Activated CD4-positive, alpha-beta T cell treated with anti-CD3 and anti-CD28 coated beads, Interleukin-2, amount 10 ng/mL, durations not matched to agents 7 days and 5 days (primary cell): ENCODE measurements at regions not wholly inside any gene's neighbourhood (a gene's known extent, or its start where the extent isn't known, plus 50 kb on each side); places are given as distances from the start of the nearest gene placed in this dataset.
"Not testable (repeated sequence)": the region's sequence is repeated elsewhere in the genome, so short reads cannot be mapped to it uniquely, and the experiment has no call there.

Experiments
- CTCF ChIA-PET: fragments of 350-600 bp; sonication (Branson Sonifier 250); formaldehyde crosslinking; loops from one replicate; lab custom pipeline; 2021; ENCODE audit warnings: antibody characterized with exemption; lab: Charles Lee
- POLR2A ChIA-PET: fragments of 350-600 bp; sonication (Branson Sonifier 250); formaldehyde crosslinking; loops from one replicate; lab custom pipeline; 2021; ENCODE audit warnings: antibody characterized with exemption; lab: Charles Lee
- DNase-seq: peaks from one replicate; pipeline ENCODE4 v3.0.0-alpha.2; 2020
- H3K27ac Mint-ChIP-seq: one replicate; pipeline ENCODE4 v1.8.0; 2021; ENCODE audit warnings: mild to moderate bottlenecking, moderate library complexity, mixed read lengths
- H3K27me3 Mint-ChIP-seq: one replicate; pipeline ENCODE4 v1.8.0; 2021; ENCODE audit warnings: mixed read lengths
- H3K36me3 Mint-ChIP-seq: one replicate; pipeline ENCODE4 v1.8.0; 2021; ENCODE audit warnings: low read depth, mixed read lengths
- H3K4me1 Mint-ChIP-seq: one replicate; pipeline ENCODE4 v1.8.0; 2021; ENCODE audit warnings: mixed read lengths
- H3K4me3 Mint-ChIP-seq: one replicate; pipeline ENCODE4 v1.8.0; 2021; ENCODE audit warnings: mild to moderate bottlenecking, moderate library complexity, mixed read lengths
- H3K9me3 Mint-ChIP-seq: one replicate; pipeline ENCODE4 v1.8.0; 2021; ENCODE audit warnings: mixed read lengths

DNA sequence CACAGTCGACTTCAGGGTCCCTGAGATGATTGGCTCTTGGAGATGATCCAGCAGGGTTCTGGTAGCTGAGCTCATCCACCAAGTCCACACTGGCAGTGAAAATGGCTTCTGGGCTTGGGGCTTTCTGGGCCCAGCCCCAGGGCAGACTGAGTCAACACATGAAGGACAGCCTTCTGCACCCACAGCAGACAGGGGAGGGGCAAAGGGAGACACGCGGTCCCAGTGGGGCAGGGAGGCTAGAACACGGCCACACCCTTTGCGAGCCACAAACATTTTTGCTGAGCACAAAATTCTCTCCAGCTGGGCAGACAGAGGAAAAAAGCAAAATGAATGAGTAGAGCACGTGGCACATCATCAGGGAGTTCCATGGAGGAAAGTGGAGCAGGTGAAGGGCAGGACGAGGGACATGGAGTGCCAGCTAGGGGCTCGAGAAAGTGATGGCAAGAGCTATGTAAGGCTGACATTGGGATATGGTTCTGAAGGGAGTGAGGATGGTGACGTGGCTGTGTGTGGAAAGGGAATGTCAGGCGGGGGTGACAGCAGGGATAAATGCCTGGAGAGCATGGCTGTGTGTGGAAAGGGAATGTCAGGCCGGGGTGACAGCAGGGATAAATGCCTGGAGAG, 70.2 kb upstream of the GOLGA6L6 start:
- H3K9me3 Mint-ChIP-seq, DNase-seq, CTCF ChIA-PET, H3K27ac Mint-ChIP-seq, H3K4me1 Mint-ChIP-seq, H3K4me3 Mint-ChIP-seq, POLR2A ChIA-PET, H3K27me3 Mint-ChIP-seq, H3K36me3 Mint-ChIP-seq: not testable (repeated sequence)

DNA sequence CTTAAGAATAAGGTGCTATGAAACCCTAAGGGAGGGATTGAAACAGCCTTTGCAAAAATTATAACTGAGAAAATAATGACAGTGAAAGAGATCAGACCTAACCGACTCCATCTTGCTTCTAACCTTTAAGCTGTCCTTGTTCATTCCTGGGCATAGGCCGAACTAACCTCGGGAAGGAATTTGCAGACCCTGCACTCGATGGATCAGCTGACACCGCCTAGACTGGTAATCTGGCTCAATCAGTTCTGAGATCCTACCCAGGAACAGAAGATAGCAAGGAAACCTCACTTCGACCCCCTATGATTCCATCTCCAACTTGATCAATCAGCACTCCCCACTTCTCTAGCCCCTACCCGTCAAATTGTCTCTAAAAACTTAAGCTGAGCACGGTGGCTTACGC, 66.6 kb upstream of the GOLGA6L6 start:
- H3K9me3 Mint-ChIP-seq, DNase-seq, H3K27me3 Mint-ChIP-seq, H3K36me3 Mint-ChIP-seq, H3K4me3 Mint-ChIP-seq, CTCF ChIA-PET, H3K27ac Mint-ChIP-seq, H3K4me1 Mint-ChIP-seq, POLR2A ChIA-PET: not testable (repeated sequence)

- CTCF ChIA-PET, POLR2A ChIA-PET, H3K27me3 Mint-ChIP-seq, H3K4me1 Mint-ChIP-seq, DNase-seq, H3K9me3 Mint-ChIP-seq, H3K27ac Mint-ChIP-seq, H3K36me3 Mint-ChIP-seq, H3K4me3 Mint-ChIP-seq: not testable (repeated sequence)
These were observed 55.6 kb upstream of the GOLGA6L6 start for GRCh38 chr15:20597245-20597644.

DNA sequence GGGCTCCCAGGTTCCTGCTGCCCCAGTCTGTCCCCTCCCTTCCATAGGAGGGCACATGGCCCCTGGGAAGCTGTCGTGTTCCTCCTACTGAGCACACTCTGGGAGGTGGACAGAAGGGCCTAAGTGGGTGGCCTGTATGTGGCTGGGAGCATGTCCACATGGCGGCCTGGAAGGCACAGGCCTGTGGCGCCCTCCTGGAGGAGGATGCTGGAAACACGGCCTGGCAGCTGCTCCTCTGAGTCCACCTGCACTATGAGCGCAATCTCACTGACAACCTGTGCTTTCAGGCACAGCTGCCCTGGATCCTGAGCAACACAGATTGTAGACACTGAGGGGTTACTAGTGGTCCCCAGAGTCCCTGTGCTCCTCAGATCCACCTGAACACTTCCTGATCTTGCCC, 52.6 kb upstream of the GOLGA6L6 start:
- H3K27ac Mint-ChIP-seq, H3K27me3 Mint-ChIP-seq, H3K9me3 Mint-ChIP-seq, DNase-seq, H3K4me1 Mint-ChIP-seq, H3K4me3 Mint-ChIP-seq, H3K36me3 Mint-ChIP-seq, CTCF ChIA-PET, POLR2A ChIA-PET: not testable (repeated sequence)

DNA sequence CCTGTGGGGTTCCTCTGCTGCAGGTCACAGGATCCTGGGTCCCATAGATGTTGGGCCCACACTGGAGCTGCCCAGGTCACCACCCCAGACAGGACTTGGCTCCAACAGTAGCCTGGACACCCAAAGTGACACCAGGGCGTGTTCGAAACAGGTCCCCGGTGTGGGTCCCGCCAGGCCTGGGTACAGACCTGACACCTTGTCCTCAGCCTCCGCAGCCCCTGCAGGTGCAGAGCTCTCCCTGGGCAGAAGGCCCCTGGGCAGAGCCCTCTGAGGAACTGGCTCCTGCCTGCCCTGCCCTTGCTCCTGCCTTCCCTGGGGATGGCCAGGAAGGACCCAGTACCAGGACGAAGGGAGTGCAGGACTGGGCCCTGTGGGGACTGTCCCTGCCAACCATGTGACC, 50.3 kb upstream of the GOLGA6L6 start:
- H3K4me1 Mint-ChIP-seq, H3K27me3 Mint-ChIP-seq, H3K4me3 Mint-ChIP-seq, H3K9me3 Mint-ChIP-seq, H3K36me3 Mint-ChIP-seq, POLR2A ChIA-PET, H3K27ac Mint-ChIP-seq, CTCF ChIA-PET, DNase-seq: not testable (repeated sequence)
